Endothelial cell of umbilical vein (primary cell): ENCODE measurements at regions not wholly inside any gene's neighbourhood (a gene's known extent, or its start where the extent isn't known, plus 50 kb on each side); places are given as distances from the start of the nearest gene placed in this dataset.

ENCODE experiments used
- POLR2AphosphoS5 ChIP-seq: IDR thresholded peaks from 2 replicates; pipeline ENCODE4 v1.6.1; 2012; ENCODE audit warnings: low read depth, mild to moderate bottlenecking, control low read depth, low read length, moderate library complexity; ENCODE audit not compliant: insufficient read depth
- TF ChIP-seq, protein P1 (sequence below), 2 donors: IDR thresholded peaks; 1 replicate in 1 of 2; 2 replicates in 1 of 2; pipeline ENCODE4 v1.5.1; 2011; ENCODE audit warnings: low read length in 2 of 2, mild to moderate bottlenecking in 2 of 2, moderate library complexity in 2 of 2, control low read depth in 1 of 2, inconsistent platforms in 1 of 2, low read depth in 1 of 2; ENCODE audit not compliant: insufficient read depth in 1 of 2; ENCODE audit errors: extremely low read depth in 1 of 2
- TF ChIP-seq, protein P2 (sequence below): IDR thresholded peaks from 2 replicates; pipeline ENCODE4 v1.6.1; 2011; ENCODE audit not compliant: insufficient read depth, insufficient read length

DNA sequence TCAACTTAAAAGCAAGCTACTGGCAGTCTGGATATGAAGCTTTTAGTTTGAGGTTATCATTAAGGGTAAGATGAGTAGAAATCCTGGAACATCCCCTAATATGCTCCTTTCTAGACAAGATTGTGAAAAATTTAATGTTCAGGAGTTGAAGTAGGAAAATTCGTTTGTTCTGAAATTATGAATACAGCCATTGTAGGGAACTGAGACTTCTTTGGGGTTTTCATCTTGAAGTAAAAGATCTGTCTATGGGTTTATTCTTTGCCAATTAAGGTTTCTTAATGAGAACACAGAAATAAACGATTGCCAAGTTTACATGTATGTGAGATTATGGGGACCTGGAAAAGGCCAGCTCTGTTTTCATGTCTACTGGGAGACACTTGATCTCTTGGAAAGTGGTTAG lies 225.6 kb upstream of the MOCS1 start:
- TF ChIP-seq, protein P1, sequence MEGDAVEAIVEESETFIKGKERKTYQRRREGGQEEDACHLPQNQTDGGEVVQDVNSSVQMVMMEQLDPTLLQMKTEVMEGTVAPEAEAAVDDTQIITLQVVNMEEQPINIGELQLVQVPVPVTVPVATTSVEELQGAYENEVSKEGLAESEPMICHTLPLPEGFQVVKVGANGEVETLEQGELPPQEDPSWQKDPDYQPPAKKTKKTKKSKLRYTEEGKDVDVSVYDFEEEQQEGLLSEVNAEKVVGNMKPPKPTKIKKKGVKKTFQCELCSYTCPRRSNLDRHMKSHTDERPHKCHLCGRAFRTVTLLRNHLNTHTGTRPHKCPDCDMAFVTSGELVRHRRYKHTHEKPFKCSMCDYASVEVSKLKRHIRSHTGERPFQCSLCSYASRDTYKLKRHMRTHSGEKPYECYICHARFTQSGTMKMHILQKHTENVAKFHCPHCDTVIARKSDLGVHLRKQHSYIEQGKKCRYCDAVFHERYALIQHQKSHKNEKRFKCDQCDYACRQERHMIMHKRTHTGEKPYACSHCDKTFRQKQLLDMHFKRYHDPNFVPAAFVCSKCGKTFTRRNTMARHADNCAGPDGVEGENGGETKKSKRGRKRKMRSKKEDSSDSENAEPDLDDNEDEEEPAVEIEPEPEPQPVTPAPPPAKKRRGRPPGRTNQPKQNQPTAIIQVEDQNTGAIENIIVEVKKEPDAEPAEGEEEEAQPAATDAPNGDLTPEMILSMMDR (IDR thresholded peaks at IDR 0.05; ENCODE audit: extremely low read depth in 1 of 2, insufficient read depth in 1 of 2, low read depth in 1 of 2, low read length in 2 of 2), result no peak
- no peak for TF ChIP-seq POLR2AphosphoS5
- TF ChIP-seq, protein P2, sequence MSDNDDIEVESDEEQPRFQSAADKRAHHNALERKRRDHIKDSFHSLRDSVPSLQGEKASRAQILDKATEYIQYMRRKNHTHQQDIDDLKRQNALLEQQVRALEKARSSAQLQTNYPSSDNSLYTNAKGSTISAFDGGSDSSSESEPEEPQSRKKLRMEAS, result no peak
